GM21619 (cell line): ENCODE measurements at regions not wholly inside any gene's neighbourhood (a gene's known extent, or its start where the extent isn't known, plus 50 kb on each side); places are given as distances from the start of the nearest gene placed in this dataset.

Experiments
- ATAC-seq: cut with Tn5 transposase; IDR thresholded peaks from one replicate; pipeline ENCODE4 v1.9.1; 2021; ENCODE audit not compliant: unreplicated experiment

DNA sequence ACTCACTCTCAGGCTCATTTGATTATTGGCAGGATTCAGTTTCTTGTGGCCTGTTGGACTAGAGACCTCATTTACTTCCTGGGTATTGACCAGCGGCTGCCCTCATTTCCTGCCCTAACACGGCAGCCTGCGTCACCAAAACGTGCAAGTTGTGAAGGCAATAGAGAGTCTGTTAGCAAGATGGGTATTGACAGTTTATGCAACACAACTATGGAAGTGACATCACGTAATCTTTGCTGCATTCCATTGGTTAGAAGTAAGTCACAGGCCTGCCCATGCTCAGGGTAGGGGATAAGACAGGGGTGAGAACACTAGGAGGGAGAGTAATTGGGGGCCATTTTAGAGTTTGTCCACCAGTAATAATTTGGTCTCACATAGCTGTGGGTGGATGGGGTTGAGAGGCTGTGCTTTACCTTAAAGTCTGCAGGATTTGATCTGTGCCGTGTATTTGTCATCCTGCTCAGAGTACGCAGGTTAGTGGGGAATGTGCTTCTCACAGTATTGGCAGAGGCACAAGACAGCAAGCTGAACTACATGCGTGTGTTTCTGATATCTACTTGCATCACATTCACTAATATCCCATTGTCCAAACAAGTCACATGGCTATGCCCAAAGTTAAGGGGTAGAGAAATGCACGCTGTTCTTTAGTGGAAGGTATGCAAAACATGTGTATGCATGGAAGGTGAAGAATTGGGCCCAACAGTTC is 83.3 kb downstream of the EDEM1 start:
- no peak for ATAC-seq

GRCh38 chr3:5271372-5271683 is 83.8 kb downstream of the EDEM1 start:
- no peak for ATAC-seq

DNA sequence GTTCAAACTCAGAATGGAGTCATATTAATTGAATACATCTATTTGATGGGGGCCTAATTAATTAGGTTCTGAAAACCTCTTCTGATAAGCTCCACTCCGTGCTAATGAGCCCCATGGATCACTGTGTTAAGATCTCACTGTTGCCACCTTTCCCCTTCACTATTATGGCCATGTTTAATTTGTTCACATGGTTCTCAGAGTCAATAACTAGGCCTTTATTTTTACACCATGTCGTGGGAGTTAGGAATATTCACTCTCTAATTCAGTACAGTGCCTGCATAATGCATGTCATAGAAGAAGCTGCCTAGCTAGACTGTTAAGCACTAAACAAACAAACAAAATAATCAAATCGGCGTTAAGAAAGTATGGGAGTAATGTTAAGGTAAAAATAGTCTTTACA is 84.9 kb downstream of the EDEM1 start:
- ATAC-seq = no peak

GRCh38 chr3:5274091-5274490 is 86.6 kb downstream of the EDEM1 start:
- no peak for ATAC-seq

DNA sequence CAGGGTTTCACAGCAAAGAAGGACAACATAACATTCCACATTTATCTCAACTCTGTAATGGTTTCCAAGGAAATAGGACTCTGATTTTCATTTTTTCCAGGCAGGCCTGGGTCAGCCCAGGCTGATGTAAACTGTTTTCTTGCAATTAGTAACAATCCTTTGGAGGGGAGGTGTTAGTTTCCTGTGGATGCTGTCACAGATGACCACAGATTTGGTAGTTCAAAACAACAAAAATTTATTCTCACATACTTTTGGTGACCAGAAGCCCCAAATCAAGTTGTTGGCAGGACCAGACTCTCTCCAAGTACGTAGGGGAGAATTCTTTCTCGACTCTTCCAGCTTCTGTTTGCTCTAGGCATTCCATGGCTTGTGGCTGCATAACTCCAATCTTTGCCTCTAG is 88.0 kb downstream of the EDEM1 start:
- no peak for ATAC-seq

DNA sequence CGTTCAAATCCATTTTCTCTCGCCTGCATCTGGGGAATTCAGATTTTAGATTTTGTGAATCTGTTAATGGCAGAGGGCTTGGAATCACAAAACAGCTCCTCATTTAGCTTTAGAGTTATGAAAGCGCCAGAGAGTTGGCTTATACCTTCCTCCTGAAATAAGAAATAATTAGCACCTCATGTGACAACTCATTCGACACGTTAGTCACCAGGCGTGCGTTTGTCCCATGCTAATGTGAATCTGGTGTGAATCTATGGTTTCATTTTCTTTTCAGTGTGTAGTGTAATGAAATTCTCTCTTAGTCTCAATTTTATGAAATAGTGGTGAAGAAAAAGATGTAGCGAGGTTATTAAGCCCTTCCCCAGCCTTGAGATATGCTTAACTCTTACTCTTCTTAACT is 89.4 kb downstream of the EDEM1 start:
- ATAC-seq = no peak

DNA sequence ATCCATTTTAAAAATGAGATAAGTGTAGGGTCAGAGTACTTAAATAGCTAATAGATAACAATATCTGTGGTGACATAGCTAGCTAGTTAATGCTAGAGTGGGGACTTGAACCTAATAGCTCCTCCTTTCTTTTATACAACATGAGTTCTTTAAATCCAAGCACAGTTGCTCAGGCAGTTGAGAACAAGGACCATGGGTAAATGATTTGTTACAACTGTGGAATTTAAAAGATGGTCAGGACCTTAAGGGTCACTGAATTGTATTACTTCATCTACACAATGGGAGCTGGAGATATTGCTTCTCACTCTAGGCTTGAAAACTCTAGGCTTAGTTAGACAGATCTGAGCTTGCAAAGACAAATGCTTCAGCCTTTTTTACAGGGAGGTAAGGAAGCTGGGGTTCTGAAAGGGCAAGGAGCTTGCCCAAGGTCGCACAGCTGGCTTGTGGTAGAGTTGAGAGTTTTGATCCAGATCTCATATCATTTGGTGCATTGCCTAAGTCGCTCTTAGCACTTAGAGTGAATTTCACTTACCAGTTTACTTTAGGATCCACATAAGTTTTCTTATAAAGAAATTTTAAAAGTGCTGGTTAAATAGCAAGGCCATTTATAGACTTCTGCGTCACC is 90.2 kb downstream of the EDEM1 start:
- no peak for ATAC-seq

GRCh38 chr3:5278666-5279065 is 91.2 kb downstream of the EDEM1 start:
- ATAC-seq = no peak

GRCh38 chr3:5282703-5283102 is 95.2 kb downstream of the EDEM1 start:
- ATAC-seq = no peak

GRCh38 chr3:5285439-5285838 is 97.9 kb downstream of the EDEM1 start:
- ATAC-seq = no peak

DNA sequence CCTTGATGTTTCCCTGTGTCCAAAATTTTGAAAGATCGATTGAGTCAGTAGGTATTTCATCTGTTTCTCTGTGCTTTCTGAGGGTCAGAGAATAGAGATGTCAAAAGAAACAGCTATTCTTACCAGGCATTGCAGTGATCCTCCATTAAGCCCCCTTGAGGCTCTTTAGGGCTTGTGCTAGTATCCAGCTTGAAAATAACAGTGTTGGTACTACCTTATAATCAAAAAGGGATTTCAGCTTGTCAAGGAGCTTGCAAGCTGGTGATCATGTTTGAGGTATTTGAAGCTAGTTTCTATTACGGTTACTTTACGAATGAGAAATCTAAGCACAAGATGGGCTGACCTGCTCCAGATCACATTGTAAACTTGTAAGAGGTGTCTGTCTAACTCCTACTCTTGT is 103.4 kb downstream of the EDEM1 start:
- ATAC-seq = no peak

- ATAC-seq = no peak
Observed at GRCh38 chr3:5292512-5292911, 105.0 kb downstream of the EDEM1 start.

GRCh38 chr3:5293207-5293606 is 105.7 kb downstream of the EDEM1 start:
- ATAC-seq = no peak

DNA sequence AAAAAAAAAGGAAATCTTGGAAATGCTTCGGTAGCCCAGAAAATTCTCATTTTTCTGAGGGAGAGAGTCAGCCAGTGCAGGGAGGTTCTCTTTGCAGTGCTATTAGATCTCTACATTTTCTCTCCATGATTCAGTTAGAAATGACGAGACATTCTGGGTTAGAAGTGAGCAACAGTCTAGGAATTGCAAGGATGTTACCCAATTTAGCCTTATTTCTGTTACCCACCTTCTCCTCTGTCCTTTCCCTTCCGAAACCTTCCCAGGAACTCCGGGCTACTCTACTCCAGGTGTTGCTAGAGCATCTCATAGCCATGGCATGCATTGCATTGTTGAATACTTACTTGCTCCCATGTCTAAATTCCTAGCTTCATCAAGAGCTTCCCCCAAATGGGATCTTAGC is 106.8 kb downstream of the EDEM1 start:
- no peak for ATAC-seq

DNA sequence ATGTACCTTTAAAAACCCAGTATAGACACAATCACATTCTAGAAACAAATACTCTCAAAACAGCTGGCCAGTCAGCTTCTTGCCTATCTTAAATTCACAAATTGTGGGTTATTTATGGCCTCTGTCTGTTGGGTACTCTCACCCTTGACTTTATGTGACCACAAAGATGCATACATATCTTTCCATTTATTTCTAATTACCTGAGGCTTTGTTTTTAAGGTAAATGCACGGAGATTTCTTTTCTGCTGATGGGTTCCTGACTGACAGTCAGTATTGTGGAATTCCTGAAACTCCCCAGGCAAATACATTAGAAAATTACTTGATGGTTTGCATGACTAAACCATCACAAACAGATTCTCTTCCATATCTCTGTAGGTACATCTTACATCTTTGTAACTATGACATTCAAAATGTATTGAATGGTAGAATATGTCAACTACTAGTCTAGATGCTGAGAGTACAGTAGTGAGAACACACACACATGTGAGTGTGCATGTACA is 107.7 kb downstream of the EDEM1 start:
- no peak for ATAC-seq

GRCh38 chr3:5296362-5296761 is 108.9 kb downstream of the EDEM1 start:
- no peak for ATAC-seq

GRCh38 chr3:5297895-5298294 is 110.4 kb downstream of the EDEM1 start:
- ATAC-seq = peak; percentile 3

DNA sequence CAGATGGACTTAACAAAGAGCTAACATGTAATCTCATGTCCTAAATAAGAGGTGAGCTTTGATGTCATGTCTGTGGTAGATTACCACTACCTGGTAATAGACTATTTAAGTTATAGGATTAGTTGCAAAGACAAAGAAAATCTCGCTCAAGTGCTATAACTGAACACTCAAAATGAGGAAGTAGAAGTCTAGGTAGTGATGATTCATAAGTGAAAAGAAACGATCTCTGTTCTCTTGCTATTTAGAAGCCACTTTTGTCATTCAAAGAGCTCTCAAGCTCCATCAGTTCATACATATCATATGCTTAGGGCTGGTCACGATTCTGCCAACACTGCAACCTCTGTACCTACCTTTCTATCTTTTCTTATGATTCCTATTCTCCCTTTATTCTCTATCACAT is 110.9 kb downstream of the EDEM1 start:
- peak; percentile 99 for ATAC-seq

DNA sequence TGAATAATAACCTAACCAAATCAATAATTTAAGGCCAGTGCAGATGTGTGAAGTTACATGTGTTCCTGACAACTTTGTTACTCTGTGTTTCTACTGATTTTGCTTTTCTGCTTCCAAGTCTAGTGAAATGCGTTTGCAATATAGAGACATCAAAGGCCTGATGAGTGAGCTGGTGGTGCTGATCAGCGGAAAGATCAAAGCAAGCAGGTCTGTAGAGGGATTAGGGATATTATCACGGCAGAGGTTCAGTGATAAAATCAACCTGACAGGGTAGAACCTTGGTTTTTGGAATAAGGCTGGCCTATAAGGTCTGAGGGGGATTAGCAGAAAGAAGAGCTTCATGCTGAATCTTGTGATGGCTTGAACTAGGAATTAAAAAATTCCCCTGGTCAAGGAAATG is 111.7 kb downstream of the EDEM1 start:
- no peak for ATAC-seq

GRCh38 chr3:5300638-5301037 is 113.1 kb downstream of the EDEM1 start:
- no peak for ATAC-seq

DNA sequence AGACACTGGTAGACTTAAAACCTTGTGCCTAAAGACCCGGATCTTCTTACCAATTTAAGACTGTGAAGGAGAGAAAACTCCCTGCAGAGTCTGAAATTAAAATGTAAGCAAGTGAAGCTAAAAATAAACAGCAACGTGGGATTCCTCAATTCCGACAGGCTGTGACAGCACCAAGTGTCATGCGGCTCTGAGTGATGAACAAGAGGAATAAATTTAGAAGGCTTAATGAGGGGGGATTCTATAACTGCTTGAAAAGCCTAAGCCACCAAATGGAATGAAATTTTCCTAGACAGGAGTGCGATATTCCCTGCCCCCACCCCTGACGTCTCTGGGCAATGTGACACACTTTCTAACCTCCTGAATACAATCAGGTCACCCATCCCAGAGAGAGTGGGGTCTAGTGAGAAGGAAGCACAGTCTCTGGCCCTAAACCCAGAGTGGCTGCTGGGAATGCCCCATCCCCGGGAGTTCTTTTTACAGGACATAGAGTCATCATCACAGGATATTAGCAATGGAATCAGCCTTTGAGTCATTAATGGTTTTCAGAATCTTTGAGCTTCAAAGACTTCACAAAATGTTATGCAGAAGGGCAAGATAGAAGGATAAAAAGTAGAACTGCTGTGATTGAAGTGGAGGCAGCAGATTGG is 114.3 kb downstream of the EDEM1 start:
- ATAC-seq = no peak

DNA sequence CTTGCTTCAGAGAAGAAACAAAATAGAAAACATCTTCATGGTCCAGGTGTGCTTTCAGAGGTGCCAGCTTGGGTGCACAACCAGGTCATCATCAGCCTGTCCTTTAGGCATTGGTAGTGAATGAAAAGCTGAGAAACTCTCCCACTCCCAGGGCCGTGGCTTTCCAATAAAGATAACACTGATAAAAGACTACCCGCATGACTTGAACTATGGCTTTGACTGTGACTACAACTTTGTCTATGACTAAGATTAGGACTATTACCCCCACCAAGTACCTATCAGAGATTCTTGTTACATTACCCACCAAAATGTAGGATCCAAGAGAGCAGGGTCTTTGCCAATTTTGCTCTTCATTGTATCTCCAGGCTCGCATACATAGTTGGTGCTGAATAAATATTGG is 115.2 kb downstream of the EDEM1 start:
- ATAC-seq = no peak
